ENCODE measurements at regions not wholly inside any gene's neighbourhood (a gene's known extent, or its start where the extent isn't known, plus 50 kb on each side); places are given as distances from the start of the nearest gene placed in this dataset.

- RAD21 ChIA-PET (ENCODE audit: low non-redundant PET in 1 of 2, low total read pairs in 2 of 2, uncharacterized antibody in 2 of 2, unreplicated experiment in 2 of 2): no interaction called here
- intact Hi-C loops (cut with micrococcal nuclease): no loop called here
- no TSS peak for BruUV-seq (replicated peaks)
- H3K36me3 ChIP-seq (ENCODE audit: control insufficient read depth in 1 of 2, insufficient read depth in 2 of 2, low read length in 2 of 2): no peaks in the 10 kb centered on the region
- no peaks in the 10 kb centered on the region for H3K79me2 ChIP-seq (ENCODE audit: insufficient read depth, low read length)
- CTCF ChIA-PET: no interaction called here
- H3K4me1 ChIP-seq (ENCODE audit: control insufficient read depth in 1 of 2, insufficient read depth in 2 of 2, low read length in 2 of 2): no peaks in the 10 kb centered on the region
- DNase-seq (ENCODE audit: low read depth, low spot score): no peak
- H3K27ac ChIP-seq (ENCODE audit: low read depth, low read length): no peak overlapping the region
- no peaks in the 10 kb centered on the region for H4K20me1 ChIP-seq (ENCODE audit: insufficient read depth)
- no peak overlapping the region for H3K4me2 ChIP-seq (ENCODE audit: low read length)
- H3K9ac ChIP-seq (ENCODE audit: low read length): no peak overlapping the region
- POLR2A ChIA-PET: no interaction called here
- H3K27me3 ChIP-seq (ENCODE audit: insufficient read depth, low read length): no peaks in the 10 kb centered on the region
- no peaks in the 10 kb centered on the region for H3K9me3 ChIP-seq (ENCODE audit: control insufficient read depth in 1 of 2, insufficient read depth in 1 of 2, low read depth in 1 of 2, low read length in 2 of 2)
- H2AFZ ChIP-seq (ENCODE audit: low read depth, low read length, poor library complexity, severe bottlenecking): no peak overlapping the region
- no peak overlapping the region for H3K4me3 ChIP-seq (replicated peaks in 1 of 2; ENCODE audit: low read depth in 1 of 2, low read length in 2 of 2)
- H3K9me2 ChIP-seq (ENCODE audit: insufficient read depth): no peaks in the 10 kb centered on the region; the same call in 1 of the 2 replicates
- ATAC-seq: no peak
- TF ChIP-seq ELF1 (IDR thresholded peaks at IDR 0.05; ENCODE audit: borderline replicate concordance, low read depth): no peak
Measured at GRCh38 chr4:137376312-137376711, 156.0 kb downstream of the PCDH18 start.

- ChIA-PET RAD21 (ENCODE audit: low non-redundant PET in 1 of 2, low total read pairs in 2 of 2, uncharacterized antibody in 2 of 2, unreplicated experiment in 2 of 2) (no interaction called here), POLR2A (no interaction called here), CTCF (no interaction called here)
- ATAC-seq (no peak), DNase-seq (ENCODE audit: low read depth, low spot score) (no peak)
- Histone ChIP-seq H3K4me1 (ENCODE audit: control insufficient read depth in 1 of 2, insufficient read depth in 2 of 2, low read length in 2 of 2) (no peaks in the 10 kb centered on the region), H3K4me3 (replicated peaks in 1 of 2; ENCODE audit: low read depth in 1 of 2, low read length in 2 of 2) (no peak overlapping the region), H3K9me3 (ENCODE audit: control insufficient read depth in 1 of 2, insufficient read depth in 1 of 2, low read depth in 1 of 2, low read length in 2 of 2) (no peaks in the 10 kb centered on the region), H3K9me2 (ENCODE audit: insufficient read depth) (no peaks in the 10 kb centered on the region; the same call in 1 of the 2 replicates), H3K27me3 (ENCODE audit: insufficient read depth, low read length) (no peaks in the 10 kb centered on the region), H3K27ac (ENCODE audit: low read depth, low read length) (no peak overlapping the region), H3K79me2 (ENCODE audit: insufficient read depth, low read length) (no peaks in the 10 kb centered on the region), H3K9ac (ENCODE audit: low read length) (no peak overlapping the region), H3K36me3 (ENCODE audit: control insufficient read depth in 1 of 2, insufficient read depth in 2 of 2, low read length in 2 of 2) (no peaks in the 10 kb centered on the region), H2AFZ (ENCODE audit: low read depth, low read length, poor library complexity, severe bottlenecking) (no peak overlapping the region), H4K20me1 (ENCODE audit: insufficient read depth) (no peaks in the 10 kb centered on the region), H3K4me2 (ENCODE audit: low read length) (no peak overlapping the region)
- intact Hi-C loops (cut with micrococcal nuclease): no loop called here
- BruUV-seq (replicated peaks): no TSS peak
- TF ChIP-seq, protein P1, sequence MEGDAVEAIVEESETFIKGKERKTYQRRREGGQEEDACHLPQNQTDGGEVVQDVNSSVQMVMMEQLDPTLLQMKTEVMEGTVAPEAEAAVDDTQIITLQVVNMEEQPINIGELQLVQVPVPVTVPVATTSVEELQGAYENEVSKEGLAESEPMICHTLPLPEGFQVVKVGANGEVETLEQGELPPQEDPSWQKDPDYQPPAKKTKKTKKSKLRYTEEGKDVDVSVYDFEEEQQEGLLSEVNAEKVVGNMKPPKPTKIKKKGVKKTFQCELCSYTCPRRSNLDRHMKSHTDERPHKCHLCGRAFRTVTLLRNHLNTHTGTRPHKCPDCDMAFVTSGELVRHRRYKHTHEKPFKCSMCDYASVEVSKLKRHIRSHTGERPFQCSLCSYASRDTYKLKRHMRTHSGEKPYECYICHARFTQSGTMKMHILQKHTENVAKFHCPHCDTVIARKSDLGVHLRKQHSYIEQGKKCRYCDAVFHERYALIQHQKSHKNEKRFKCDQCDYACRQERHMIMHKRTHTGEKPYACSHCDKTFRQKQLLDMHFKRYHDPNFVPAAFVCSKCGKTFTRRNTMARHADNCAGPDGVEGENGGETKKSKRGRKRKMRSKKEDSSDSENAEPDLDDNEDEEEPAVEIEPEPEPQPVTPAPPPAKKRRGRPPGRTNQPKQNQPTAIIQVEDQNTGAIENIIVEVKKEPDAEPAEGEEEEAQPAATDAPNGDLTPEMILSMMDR (IDR thresholded peaks at IDR 0.05 in 2 of 3, conservative IDR thresholded peaks at IDR 0.05 in 1 of 3; ENCODE audit: borderline replicate concordance in 1 of 3, insufficient read depth in 1 of 3, low read depth in 2 of 3, low read length in 2 of 3): no peak
- TF ChIP-seq REST (IDR thresholded peaks at IDR 0.05; ENCODE audit: low read depth) (no peak), CBX3 (IDR thresholded peaks at IDR 0.05; ENCODE audit: low read depth) (no peak), CEBPB (IDR thresholded peaks at IDR 0.05; ENCODE audit: low read depth) (no peak), POLR2AphosphoS5 (IDR thresholded peaks at IDR 0.05; ENCODE audit: low read depth, low read length) (no peak), YY1 (IDR thresholded peaks at IDR 0.05; ENCODE audit: extremely low read depth, insufficient replicate concordance, low read depth, low read length) (no peak), ZFX (IDR thresholded peaks at IDR 0.05) (no peak), EZH2phosphoT487 (IDR thresholded peaks at IDR 0.05; ENCODE audit: borderline replicate concordance) (no peak), RAD21 (IDR thresholded peaks at IDR 0.05; ENCODE audit: low read depth) (no peak), POLR2A (IDR thresholded peaks at IDR 0.05; ENCODE audit: borderline replicate concordance, extremely low read depth, insufficient read depth, insufficient read length) (no peak)
- TF ChIP-seq, protein P2, sequence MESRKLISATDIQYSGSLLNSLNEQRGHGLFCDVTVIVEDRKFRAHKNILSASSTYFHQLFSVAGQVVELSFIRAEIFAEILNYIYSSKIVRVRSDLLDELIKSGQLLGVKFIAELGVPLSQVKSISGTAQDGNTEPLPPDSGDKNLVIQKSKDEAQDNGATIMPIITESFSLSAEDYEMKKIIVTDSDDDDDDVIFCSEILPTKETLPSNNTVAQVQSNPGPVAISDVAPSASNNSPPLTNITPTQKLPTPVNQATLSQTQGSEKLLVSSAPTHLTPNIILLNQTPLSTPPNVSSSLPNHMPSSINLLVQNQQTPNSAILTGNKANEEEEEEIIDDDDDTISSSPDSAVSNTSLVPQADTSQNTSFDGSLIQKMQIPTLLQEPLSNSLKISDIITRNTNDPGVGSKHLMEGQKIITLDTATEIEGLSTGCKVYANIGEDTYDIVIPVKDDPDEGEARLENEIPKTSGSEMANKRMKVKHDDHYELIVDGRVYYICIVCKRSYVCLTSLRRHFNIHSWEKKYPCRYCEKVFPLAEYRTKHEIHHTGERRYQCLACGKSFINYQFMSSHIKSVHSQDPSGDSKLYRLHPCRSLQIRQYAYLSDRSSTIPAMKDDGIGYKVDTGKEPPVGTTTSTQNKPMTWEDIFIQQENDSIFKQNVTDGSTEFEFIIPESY (IDR thresholded peaks at IDR 0.05; ENCODE audit: extremely low read depth, insufficient replicate concordance, low read length): no peak
Measured at GRCh38 chr4:137375111-137375850, 157.0 kb downstream of the PCDH18 start.

All from HCT116 (cell line).